Loucy (cell line): ENCODE measurements at regions not wholly inside any gene's neighbourhood (a gene's known extent, or its start where the extent isn't known, plus 50 kb on each side); places are given as distances from the start of the nearest gene placed in this dataset.

Experiments
- H2AFZ ChIP-seq: fragments of 200-600 bp; sonication (generic); 2 replicates; pipeline ENCODE4 v1.6.0; 2016; ENCODE audit warnings: antibody characterized with exemption, mild to moderate bottlenecking, low read length, moderate library complexity
- H3F3A ChIP-seq: fragments of 200-600 bp; 2 replicates; pipeline ENCODE4 v1.6.0; 2016; ENCODE audit warnings: antibody characterized with exemption, low read depth, mild to moderate bottlenecking
- H3K27me3 ChIP-seq: fragments of 200-600 bp; sonication (generic); 2 replicates; pipeline ENCODE4 v1.6.1; 2014; ENCODE audit warnings: low read length, mild to moderate bottlenecking; ENCODE audit not compliant: insufficient read depth, poor library complexity, severe bottlenecking
- H3K36me3 ChIP-seq: fragments of 200-600 bp; sonication (generic); 2 replicates; pipeline ENCODE4 v1.6.1; 2016; ENCODE audit warnings: low read length; ENCODE audit not compliant: insufficient read depth
- H3K4me1 ChIP-seq: fragments of 200-600 bp; sonication (generic); 2 replicates; pipeline ENCODE4 v1.5.1; 2014; ENCODE audit warnings: low read length, mild to moderate bottlenecking; ENCODE audit not compliant: insufficient read depth, poor library complexity, severe bottlenecking
- H3K4me2 ChIP-seq: fragments of 200-600 bp; sonication (generic); 2 replicates; pipeline ENCODE4 v1.6.0; 2014; ENCODE audit warnings: antibody characterized with exemption, low read length, low read depth, mild to moderate bottlenecking; ENCODE audit not compliant: poor library complexity, severe bottlenecking
- H3K4me3 ChIP-seq: fragments of 200-600 bp; sonication (generic); 2 replicates; pipeline ENCODE4 v1.5.1; 2014; ENCODE audit warnings: low read length, mild to moderate bottlenecking, mixed read lengths; ENCODE audit not compliant: poor library complexity, severe bottlenecking
- H3K79me2 ChIP-seq: fragments of 200-600 bp; sonication (generic); 2 replicates; pipeline ENCODE4 v1.6.1; 2014; ENCODE audit warnings: low read length; ENCODE audit not compliant: insufficient read depth
- H3K9ac ChIP-seq: fragments of 200-600 bp; sonication (generic); 2 replicates; pipeline ENCODE4 v1.6.0; 2014; ENCODE audit warnings: mild to moderate bottlenecking, low read depth, low read length, moderate library complexity; ENCODE audit not compliant: poor library complexity, severe bottlenecking
- H3K9me2 ChIP-seq: fragments of 200-600 bp; sonication (generic); replicated peaks from 2 replicates; pipeline ENCODE4 v1.6.1; 2016; ENCODE audit warnings: low read depth, low read length, mixed read lengths
- H3K9me3 ChIP-seq: fragments of 200-600 bp; sonication (generic); 2 replicates; pipeline ENCODE4 v1.6.1; 2014; ENCODE audit warnings: mild to moderate bottlenecking, antibody characterized with exemption, low read length, low read depth; ENCODE audit not compliant: insufficient read depth
- H4K20me1 ChIP-seq: fragments of 200-600 bp; sonication (generic); 2 replicates; pipeline ENCODE4 v1.6.0; 2014; ENCODE audit warnings: antibody characterized with exemption, low read length, mild to moderate bottlenecking; ENCODE audit not compliant: insufficient read depth, poor library complexity, severe bottlenecking
- CTCF ChIP-seq: fragments of 200-600 bp; sonication (generic); conservative IDR thresholded peaks from 2 replicates; pipeline ENCODE4 v1.5.1; 2014; ENCODE audit warnings: mild to moderate bottlenecking, antibody characterized with exemption, low read length
- EZH2phosphoT487 ChIP-seq: fragments of 200-600 bp; IDR thresholded peaks from 2 replicates; pipeline ENCODE4 v1.6.1; 2018; ENCODE audit warnings: antibody characterized with exemption, mild to moderate bottlenecking, moderate library complexity, borderline replicate concordance

DNA sequence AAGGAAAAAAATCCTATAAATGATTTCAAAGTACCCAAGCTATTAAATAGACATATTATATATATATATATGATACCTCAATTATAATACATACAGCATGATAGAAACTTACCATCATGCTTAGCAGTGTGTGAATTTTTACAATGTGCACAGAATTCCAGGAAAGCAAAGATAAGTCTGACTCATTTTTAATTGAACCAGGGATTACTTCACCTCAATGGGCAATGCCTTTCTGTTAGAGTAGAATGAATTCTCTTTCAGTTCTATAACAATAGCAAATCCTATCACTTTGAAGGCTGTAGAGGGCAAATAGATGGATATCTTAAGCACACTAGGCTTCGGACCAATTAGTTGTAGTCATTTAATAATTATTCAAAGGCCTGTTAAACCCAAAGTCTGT lies 54.8 kb upstream of the P3H2 start:
- H2AFZ ChIP-seq = no peak overlapping the region
- H3F3A ChIP-seq = no peaks in the 10 kb centered on the region
- H3K9ac ChIP-seq = no peak overlapping the region
- H3K9me3 ChIP-seq = no peaks in the 10 kb centered on the region
- no peaks in the 10 kb centered on the region for H3K79me2 ChIP-seq
- no peak for TF ChIP-seq CTCF
- no peak for TF ChIP-seq EZH2phosphoT487
- H3K27me3 ChIP-seq = no peaks in the 10 kb centered on the region
- H3K4me1 ChIP-seq = no peaks in the 10 kb centered on the region
- H3K9me2 ChIP-seq = no peaks in the 10 kb centered on the region
- no peak overlapping the region for H3K4me2 ChIP-seq
- no peaks in the 10 kb centered on the region for H4K20me1 ChIP-seq
- H3K4me3 ChIP-seq = no peak overlapping the region
- no peaks in the 10 kb centered on the region for H3K36me3 ChIP-seq

DNA sequence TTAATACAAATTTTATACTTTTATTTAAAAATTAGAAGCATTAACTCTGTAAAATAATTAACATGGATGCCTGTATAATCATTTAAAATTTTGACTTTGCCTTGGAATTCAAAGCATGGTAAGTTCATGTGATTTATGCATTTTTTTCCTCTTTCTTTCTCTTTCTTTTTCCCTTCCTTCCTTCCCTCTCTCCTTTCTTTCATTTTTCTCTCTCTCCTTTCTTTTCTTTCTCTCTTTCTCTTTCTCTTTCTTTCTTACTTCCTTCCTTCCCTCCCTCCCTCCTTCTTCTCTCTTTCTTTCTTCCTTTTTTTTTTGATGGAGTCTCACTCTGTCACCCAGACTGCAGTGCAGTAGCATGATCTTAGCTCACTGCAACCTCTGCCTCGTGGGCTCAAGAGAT lies 53.8 kb upstream of the P3H2 start:
- no peak overlapping the region for H3K4me2 ChIP-seq
- H3K9me3 ChIP-seq = no peaks in the 10 kb centered on the region
- no peak overlapping the region for H2AFZ ChIP-seq

GRCh38 chr3:190173426-190173825 lies 52.7 kb upstream of the P3H2 start:
- Histone ChIP-seq H3K36me3 (no peaks in the 10 kb centered on the region), H3K27me3 (no peaks in the 10 kb centered on the region), H3K9ac (no peak overlapping the region), H3K4me2 (no peak overlapping the region), H3K9me2 (no peaks in the 10 kb centered on the region), H3F3A (no peaks in the 10 kb centered on the region), H3K9me3 (no peaks in the 10 kb centered on the region), H2AFZ (no peak overlapping the region), H3K4me1 (no peaks in the 10 kb centered on the region), H4K20me1 (no peaks in the 10 kb centered on the region), H3K4me3 (no peak overlapping the region), H3K79me2 (no peaks in the 10 kb centered on the region)
- TF ChIP-seq CTCF (no peak), EZH2phosphoT487 (no peak)

More for the DNA sequence above, 53.8 kb upstream of the P3H2 start:
- Histone ChIP-seq H3K9me2 (no peaks in the 10 kb centered on the region), H3K27me3 (no peaks in the 10 kb centered on the region), H3K9ac (no peak overlapping the region), H3K4me1 (no peaks in the 10 kb centered on the region), H3F3A (no peaks in the 10 kb centered on the region), H4K20me1 (no peaks in the 10 kb centered on the region), H3K79me2 (no peaks in the 10 kb centered on the region), H3K36me3 (no peaks in the 10 kb centered on the region), H3K4me3 (no peak overlapping the region)
- TF ChIP-seq CTCF = no peak
- TF ChIP-seq EZH2phosphoT487 = no peak
